Left renal pelvis (tissue), 4 donors: ENCODE measurements at regions not wholly inside any gene's neighbourhood (a gene's known extent, or its start where the extent isn't known, plus 50 kb on each side); places are given as distances from the start of the nearest gene placed in this dataset.

Experiments used
- DNase-seq, 4 donors: peaks; one replicate each; pipeline ENCODE4 v3.0.0-alpha.2; 2013; ENCODE audit warnings: low read depth in 4 of 4, low spot score in 3 of 4

- no peak for DNase-seq
Measured at GRCh38 chr4:136713140-136713539, 819.2 kb downstream of the PCDH18 start.

- no peak for DNase-seq
Measured at GRCh38 chr4:136709897-136710296, 822.4 kb downstream of the PCDH18 start.

- DNase-seq: no peak
Measured at GRCh38 chr4:136706942-136707341, 825.4 kb downstream of the PCDH18 start.

GRCh38 chr4:136699905-136700304 lies 832.4 kb downstream of the PCDH18 start:
- no peak for DNase-seq

- no peak for DNase-seq
Measured at GRCh38 chr4:136691607-136692006, 840.7 kb downstream of the PCDH18 start.

GRCh38 chr4:136690360-136690759 lies 841.9 kb downstream of the PCDH18 start:
- DNase-seq: no peak

- no peak for DNase-seq
Measured at GRCh38 chr4:136687596-136687995, 844.7 kb downstream of the PCDH18 start.

- no peak for DNase-seq
Measured at GRCh38 chr4:136687118-136687517, 845.2 kb downstream of the PCDH18 start.

- no peak for DNase-seq
Measured at GRCh38 chr4:136680761-136681160, 851.5 kb downstream of the PCDH18 start.

- DNase-seq: no peak
Measured at GRCh38 chr4:136680271-136680670, 852.0 kb downstream of the PCDH18 start.

GRCh38 chr4:136670265-136670664 lies 862.0 kb downstream of the PCDH18 start:
- DNase-seq: no peak

GRCh38 chr4:136664988-136665387 lies 867.3 kb downstream of the PCDH18 start:
- DNase-seq: no peak

- no peak for DNase-seq
Measured at GRCh38 chr4:136662539-136662938, 869.8 kb downstream of the PCDH18 start.

GRCh38 chr4:136653640-136654406 lies 878.5 kb downstream of the PCDH18 start:
- no peak for DNase-seq

GRCh38 chr4:136651932-136652331 lies 880.4 kb downstream of the PCDH18 start:
- no peak for DNase-seq

GRCh38 chr4:136651278-136651667 lies 881.0 kb downstream of the PCDH18 start:
- no peak for DNase-seq

- no peak for DNase-seq
Measured at GRCh38 chr4:136650541-136651277, 881.6 kb downstream of the PCDH18 start.

GRCh38 chr4:136644279-136644678 lies 888.0 kb downstream of the PCDH18 start:
- no peak for DNase-seq

GRCh38 chr4:136643416-136643815 lies 888.9 kb downstream of the PCDH18 start:
- no peak for DNase-seq

GRCh38 chr4:136637071-136637777 lies 895.1 kb downstream of the PCDH18 start:
- DNase-seq: no peak

- DNase-seq: no peak
Measured at GRCh38 chr4:136636155-136636554, 896.1 kb downstream of the PCDH18 start.

- no peak for DNase-seq
Measured at GRCh38 chr4:136634121-136634520, 898.2 kb downstream of the PCDH18 start.
